Psoas muscle (tissue), 7 donors: ENCODE measurements at regions not wholly inside any gene's neighbourhood (a gene's known extent, or its start where the extent isn't known, plus 50 kb on each side); places are given as distances from the start of the nearest gene placed in this dataset.

ENCODE experiments used
- ATAC-seq, 4 donors: fragments of 200-7000 bp; cut with Tn5 transposase; one replicate each; pipeline ENCODE4 v1.9.1; 2020; ENCODE audit warnings: moderate library complexity in 3 of 4, mild to moderate bottlenecking in 2 of 4
- DNase-seq, 2 donors: peaks; one replicate each; pipeline ENCODE4 v3.0.0-alpha.2; 2020
- H3K27ac ChIP-seq: fragments of 200-600 bp; one replicate; pipeline ENCODE4 v1.8.0; 2022
- H3K27me3 ChIP-seq, 3 donors: fragments of 200-600 bp in 1 of 3; one replicate each; pipeline versions ENCODE4 v1.6.1 to v1.8.0; 2013 to 2022; ENCODE audit warnings: low read length in 2 of 3, mild to moderate bottlenecking in 2 of 3, moderate library complexity in 1 of 3; ENCODE audit not compliant: insufficient read depth in 3 of 3
- H3K36me3 ChIP-seq, 2 donors: fragments of 200-600 bp in 1 of 2; one replicate each; pipeline versions ENCODE4 v1.6.1 to v1.8.0; 2013 to 2022; ENCODE audit warnings: low read depth in 1 of 2, mild to moderate bottlenecking in 1 of 2, moderate library complexity in 1 of 2; ENCODE audit not compliant: insufficient read depth in 1 of 2
- H3K4me1 ChIP-seq: fragments of 200-600 bp; one replicate; pipeline ENCODE4 v1.8.0; 2022
- H3K4me3 ChIP-seq: fragments of 200-600 bp; one replicate; pipeline ENCODE4 v1.8.0; 2022; ENCODE audit warnings: mild to moderate bottlenecking
- H3K9me3 ChIP-seq: fragments of 200-600 bp; one replicate; pipeline ENCODE4 v1.8.0; 2022
- whole genome bisulfite sequencing, 3 donors: extraction: QIAGEN DNeasy Blood & Tissue Kit; methylation state at CpG; one replicate each; pipeline versions ENCODE4 v1.1.6 to v1.1.7; 2013; 5-methylcytosine and 5-hydroxymethylcytosine counted together
- intact Hi-C, 2 donors: fragments of 100-400 bp; cut with DNase I; formaldehyde crosslinking; loops; one replicate each; pipeline versions ENCODE4 v1.11.0 to v1.14.2; 2022
- TF ChIP-seq, protein P1 (sequence below): fragments of 200-600 bp; IDR thresholded peaks from one replicate; pipeline ENCODE4 v1.8.0; 2022; ENCODE audit warnings: antibody characterized with exemption
- donor health status: healthy with polysubstance abuse.
- donor health status: DM: no; HTN: no; CAD: no; lungs with moderate emphysema.
- donor health status: Bipolar disorder and iron deficiency.
- donor health status: healthy.
- donor health status: DM: yes; HTN: yes; CAD: no.
- donor health status: DM: no; HTN: no; CAD: no.
- donor health status: DM: yes; HTN: yes; CAD: no.

DNA sequence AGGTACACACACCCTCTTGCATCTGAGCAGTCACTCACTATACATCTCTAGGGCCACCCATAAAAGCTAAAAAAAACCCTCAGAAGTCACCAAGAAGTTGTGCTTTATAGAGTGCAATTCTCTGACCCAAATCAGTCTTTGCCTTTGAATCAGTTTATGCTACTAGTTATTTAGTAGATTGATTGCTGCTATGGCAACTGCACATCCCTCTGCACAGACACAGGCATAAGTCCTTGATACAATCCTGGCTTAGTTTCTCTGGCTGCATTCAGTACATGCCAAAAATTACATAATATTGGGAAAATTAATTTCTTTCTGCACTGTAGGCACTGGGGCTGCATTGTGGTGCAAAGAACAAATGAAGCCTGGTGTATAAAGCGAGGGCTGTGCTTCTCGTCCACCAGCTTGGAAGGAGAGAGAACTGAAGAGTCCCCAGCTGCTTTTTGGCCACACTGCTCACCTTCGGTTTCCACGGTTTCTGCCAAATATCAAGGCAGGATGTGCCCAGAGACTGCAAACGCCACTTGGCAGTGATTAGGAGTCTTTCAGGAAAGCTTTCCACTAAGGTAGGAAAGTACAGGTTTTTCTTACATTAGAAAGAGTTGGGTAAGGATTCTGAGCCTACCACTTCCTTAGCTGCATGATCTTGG is 258.4 kb downstream of the ELAVL2 start:
- no peak for ATAC-seq
- H3K4me3 ChIP-seq = no peak overlapping the region

DNA sequence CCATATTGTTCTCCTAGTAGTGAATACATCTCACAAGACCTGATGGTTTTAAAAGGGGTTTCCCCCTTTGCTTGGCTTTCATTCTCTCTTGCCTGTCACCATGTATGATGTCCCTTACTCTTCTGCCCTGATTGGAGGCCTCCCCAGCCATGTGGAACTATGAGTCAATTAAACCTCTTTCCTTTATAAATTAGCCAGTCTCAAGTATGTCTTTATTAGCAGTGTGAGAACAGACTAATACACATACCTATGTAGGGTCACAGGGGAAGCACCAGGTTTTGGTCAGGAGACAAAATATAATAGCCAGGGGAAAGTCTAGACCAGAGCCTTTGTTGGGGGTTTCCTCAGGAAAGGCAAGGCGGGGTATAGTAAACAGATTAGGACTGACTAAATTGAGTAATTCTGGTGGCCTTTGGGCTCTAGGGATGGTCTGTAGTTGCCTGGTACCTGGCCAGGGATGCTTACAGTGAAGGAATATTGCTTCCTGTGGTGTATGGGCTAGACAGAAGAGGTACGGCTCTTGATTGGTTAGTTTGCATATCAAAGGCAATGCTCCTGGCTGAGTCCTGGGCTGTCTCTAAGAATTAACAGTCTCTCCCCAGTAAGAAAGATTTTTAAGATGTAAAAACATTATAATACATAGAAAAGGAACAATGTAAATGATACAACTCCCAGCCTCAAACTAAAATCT is 254.5 kb downstream of the ELAVL2 start:
- Histone ChIP-seq H3K27me3 (no peaks in the 10 kb centered on the region), H3K36me3 (no peaks in the 10 kb centered on the region), H3K9me3 (no peaks in the 10 kb centered on the region), H3K4me3 (no peak overlapping the region), H3K4me1 (no peaks in the 10 kb centered on the region), H3K27ac (no peak overlapping the region)
- ATAC-seq = no peak
- 77 to 82% (median 80%) methylated on average over 2 of the region's 2 CpGs for WGBS, 3 donors
- TF ChIP-seq, protein P1, sequence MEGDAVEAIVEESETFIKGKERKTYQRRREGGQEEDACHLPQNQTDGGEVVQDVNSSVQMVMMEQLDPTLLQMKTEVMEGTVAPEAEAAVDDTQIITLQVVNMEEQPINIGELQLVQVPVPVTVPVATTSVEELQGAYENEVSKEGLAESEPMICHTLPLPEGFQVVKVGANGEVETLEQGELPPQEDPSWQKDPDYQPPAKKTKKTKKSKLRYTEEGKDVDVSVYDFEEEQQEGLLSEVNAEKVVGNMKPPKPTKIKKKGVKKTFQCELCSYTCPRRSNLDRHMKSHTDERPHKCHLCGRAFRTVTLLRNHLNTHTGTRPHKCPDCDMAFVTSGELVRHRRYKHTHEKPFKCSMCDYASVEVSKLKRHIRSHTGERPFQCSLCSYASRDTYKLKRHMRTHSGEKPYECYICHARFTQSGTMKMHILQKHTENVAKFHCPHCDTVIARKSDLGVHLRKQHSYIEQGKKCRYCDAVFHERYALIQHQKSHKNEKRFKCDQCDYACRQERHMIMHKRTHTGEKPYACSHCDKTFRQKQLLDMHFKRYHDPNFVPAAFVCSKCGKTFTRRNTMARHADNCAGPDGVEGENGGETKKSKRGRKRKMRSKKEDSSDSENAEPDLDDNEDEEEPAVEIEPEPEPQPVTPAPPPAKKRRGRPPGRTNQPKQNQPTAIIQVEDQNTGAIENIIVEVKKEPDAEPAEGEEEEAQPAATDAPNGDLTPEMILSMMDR = no peak
- no peak for DNase-seq
- intact Hi-C loops = no loop called here

More for the DNA sequence above, 258.4 kb downstream of the ELAVL2 start:
- H3K9me3 ChIP-seq = no peaks in the 10 kb centered on the region
- no peaks in the 10 kb centered on the region for H3K4me1 ChIP-seq
- TF ChIP-seq, protein P1 = no peak
- intact Hi-C loops = no loop called here
- 21 to 24% (median 22%) methylated on average over 5 of the region's 5 CpGs for WGBS, 3 donors
- no peak for DNase-seq
- no peak overlapping the region for H3K27ac ChIP-seq
- H3K36me3 ChIP-seq = no peaks in the 10 kb centered on the region
- H3K27me3 ChIP-seq = no peaks in the 10 kb centered on the region

DNA sequence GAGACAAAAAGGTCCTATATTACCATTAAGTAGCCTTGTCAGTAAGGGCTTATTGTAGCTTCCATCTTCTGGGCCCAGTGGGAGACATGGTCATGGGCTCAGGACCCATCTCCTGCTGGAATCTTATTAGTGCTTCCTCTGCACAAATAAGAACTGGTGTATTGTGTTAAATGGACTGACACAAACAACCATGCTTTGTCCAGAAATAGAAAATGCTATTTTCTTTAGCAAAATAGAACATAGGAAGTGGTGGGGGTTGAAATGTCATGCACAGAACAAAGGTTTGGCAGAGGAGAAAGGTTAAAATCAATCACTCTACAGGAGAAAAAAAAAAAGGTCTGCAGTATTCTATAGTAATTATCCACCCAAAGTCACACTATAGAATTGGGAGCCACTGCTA is 252.2 kb downstream of the ELAVL2 start:
- Histone ChIP-seq H3K4me3 (no peak overlapping the region), H3K27me3 (no peaks in the 10 kb centered on the region), H3K27ac (no peak overlapping the region), H3K9me3 (no peaks in the 10 kb centered on the region), H3K36me3 (no peaks in the 10 kb centered on the region), H3K4me1 (no peaks in the 10 kb centered on the region)
- intact Hi-C loops = no loop called here
- DNase-seq (no peak), ATAC-seq (no peak)
- TF ChIP-seq, protein P1 = no peak

DNA sequence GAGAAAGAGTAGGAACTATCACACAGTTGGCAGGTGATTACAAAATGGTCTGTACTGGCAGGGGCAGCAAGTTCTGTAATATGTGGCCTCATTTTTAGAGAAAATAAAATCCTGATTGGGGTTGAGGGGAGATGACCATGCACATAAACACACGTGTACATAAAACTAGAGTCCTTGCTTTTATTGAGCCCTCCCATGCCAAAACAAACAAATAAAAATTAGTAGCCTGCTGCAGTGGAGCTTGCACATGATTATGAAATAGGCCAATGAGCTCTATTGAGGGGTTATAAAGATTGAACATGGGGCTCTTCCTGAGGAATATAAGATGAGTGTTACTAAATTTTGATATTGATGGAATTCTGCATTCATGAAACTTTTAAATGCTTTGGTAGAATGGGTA is 248.4 kb downstream of the ELAVL2 start:
- ATAC-seq (no peak), DNase-seq (no peak)
- no peak overlapping the region for H3K27ac ChIP-seq
- no peaks in the 10 kb centered on the region for H3K27me3 ChIP-seq
- no peaks in the 10 kb centered on the region for H3K9me3 ChIP-seq
- no peaks in the 10 kb centered on the region for H3K36me3 ChIP-seq
- H3K4me1 ChIP-seq = no peaks in the 10 kb centered on the region
- no peak overlapping the region for H3K4me3 ChIP-seq
- TF ChIP-seq, protein P1 = no peak
- intact Hi-C loops = no loop called here
- WGBS, 3 donors = 65 to 76% (median 73%) methylated on average over 1 of the region's 1 CpG
